ENCODE measurements at regions not wholly inside any gene's neighbourhood (a gene's known extent, or its start where the extent isn't known, plus 50 kb on each side); places are given as distances from the start of the nearest gene placed in this dataset.

GRCh38 chr5:4862500-4862899, 277.6 kb upstream of the ADAMTS16 start:
- FAIRE-seq = peak; percentile 99

GRCh38 chr5:4866131-4866659, 273.9 kb upstream of the ADAMTS16 start:
- FAIRE-seq = no peak

GRCh38 chr5:4866817-4867216, 273.3 kb upstream of the ADAMTS16 start:
- FAIRE-seq = no peak

- no peak for FAIRE-seq
These were observed 271.9 kb upstream of the ADAMTS16 start for GRCh38 chr5:4868140-4868735.

- FAIRE-seq = no peak
These were observed 266.5 kb upstream of the ADAMTS16 start for GRCh38 chr5:4873652-4874051.

GRCh38 chr5:4874097-4874496, 266.0 kb upstream of the ADAMTS16 start:
- FAIRE-seq = no peak

GRCh38 chr5:4875942-4876341, 264.2 kb upstream of the ADAMTS16 start:
- FAIRE-seq = no peak

GRCh38 chr5:4876804-4877203, 263.3 kb upstream of the ADAMTS16 start:
- FAIRE-seq = no peak

- no peak for FAIRE-seq
These were observed 262.6 kb upstream of the ADAMTS16 start for GRCh38 chr5:4877579-4877978.

GRCh38 chr5:4879075-4879474, 261.1 kb upstream of the ADAMTS16 start:
- FAIRE-seq = no peak

DNA sequence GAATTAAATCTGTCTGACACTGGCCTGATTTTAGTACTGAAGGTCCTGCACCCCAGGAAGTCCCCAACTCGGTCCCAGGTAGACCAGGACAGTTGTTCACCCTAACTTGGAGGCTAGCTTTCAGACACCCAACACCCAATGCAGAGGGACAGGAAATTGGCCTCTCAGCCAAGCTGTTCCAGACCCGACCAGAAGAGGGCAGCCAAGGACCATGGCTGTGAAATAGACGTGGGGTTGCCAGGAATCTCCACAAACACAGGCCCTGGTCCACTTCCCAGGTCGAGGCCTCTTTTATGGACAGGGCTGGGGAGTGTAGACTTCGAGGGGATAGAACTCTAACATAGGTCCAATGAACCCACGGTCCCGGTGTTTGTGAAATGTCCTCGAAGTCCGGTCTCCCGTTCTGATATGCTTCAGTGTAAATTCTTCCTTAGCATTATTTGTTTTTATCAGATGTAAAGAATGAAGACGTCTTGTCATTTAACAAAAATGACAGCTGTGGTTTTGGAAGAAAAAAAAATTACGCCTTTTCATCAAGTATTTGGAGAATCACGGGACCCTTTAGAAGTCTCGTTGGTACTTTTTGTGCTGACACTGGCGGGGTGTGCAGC, 260.3 kb upstream of the ADAMTS16 start:
- FAIRE-seq = peak; percentile 88

DNA sequence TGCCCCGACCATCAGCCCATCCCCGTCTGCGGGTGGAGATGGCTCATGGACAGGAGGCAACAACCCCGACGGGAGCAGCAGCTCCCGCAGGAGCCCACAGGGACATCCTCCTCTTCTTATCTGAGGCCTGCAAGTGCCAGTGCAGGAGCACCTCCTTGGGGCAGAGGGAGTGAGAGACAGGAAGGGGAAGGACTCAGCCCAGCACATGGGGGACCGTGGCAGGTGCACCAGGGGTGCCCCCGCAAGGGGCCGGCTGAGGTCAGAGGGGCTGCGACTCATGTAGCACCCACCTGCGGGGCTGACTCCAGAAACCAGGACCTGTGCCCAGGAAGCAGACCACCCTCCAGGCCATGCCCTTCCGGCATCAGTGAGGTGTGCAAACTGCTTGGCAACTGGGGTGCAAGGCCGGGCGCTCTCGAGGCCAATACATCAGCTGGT, 259.8 kb upstream of the ADAMTS16 start:
- FAIRE-seq = no peak

GRCh38 chr5:4881366-4882002, 258.6 kb upstream of the ADAMTS16 start:
- no peak for FAIRE-seq

- FAIRE-seq = no peak
These were observed 257.9 kb upstream of the ADAMTS16 start for GRCh38 chr5:4882186-4882585.

- no peak for FAIRE-seq
These were observed 256.8 kb upstream of the ADAMTS16 start for GRCh38 chr5:4883360-4883759.

- FAIRE-seq = no peak
These were observed 246.9 kb upstream of the ADAMTS16 start for GRCh38 chr5:4893063-4893744.

- no peak for FAIRE-seq
These were observed 243.8 kb upstream of the ADAMTS16 start for GRCh38 chr5:4896328-4896727.

DNA sequence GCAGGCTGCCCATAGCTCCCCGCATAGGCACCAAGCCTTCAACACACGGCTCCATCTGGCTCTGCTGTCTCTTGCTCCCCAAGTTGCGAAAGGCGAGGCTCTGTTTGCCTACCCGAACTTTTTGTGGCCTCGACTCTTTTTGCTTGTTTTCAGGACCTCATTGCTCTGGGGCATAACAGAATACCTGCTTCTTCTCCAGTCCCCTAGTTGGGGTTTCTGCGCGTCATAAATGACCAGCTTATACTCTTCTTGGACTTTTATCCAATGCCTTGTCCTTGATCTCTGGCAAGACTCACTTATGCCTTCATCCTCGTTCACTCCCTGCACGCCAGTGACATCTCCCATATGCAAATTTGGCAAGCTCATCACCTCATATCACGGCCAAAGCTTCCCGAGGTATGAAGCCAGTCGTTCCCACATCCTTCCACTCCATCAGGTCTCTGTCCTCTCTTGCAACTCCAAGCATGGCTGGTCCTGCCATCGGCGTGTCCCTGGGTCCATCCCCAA, 238.8 kb upstream of the ADAMTS16 start:
- FAIRE-seq = no peak

- no peak for FAIRE-seq
These were observed 238.2 kb upstream of the ADAMTS16 start for GRCh38 chr5:4901924-4902323.

- FAIRE-seq = no peak
These were observed 234.2 kb upstream of the ADAMTS16 start for GRCh38 chr5:4905674-4906520.

GRCh38 chr5:4906786-4907185, 233.3 kb upstream of the ADAMTS16 start:
- FAIRE-seq = no peak

DNA sequence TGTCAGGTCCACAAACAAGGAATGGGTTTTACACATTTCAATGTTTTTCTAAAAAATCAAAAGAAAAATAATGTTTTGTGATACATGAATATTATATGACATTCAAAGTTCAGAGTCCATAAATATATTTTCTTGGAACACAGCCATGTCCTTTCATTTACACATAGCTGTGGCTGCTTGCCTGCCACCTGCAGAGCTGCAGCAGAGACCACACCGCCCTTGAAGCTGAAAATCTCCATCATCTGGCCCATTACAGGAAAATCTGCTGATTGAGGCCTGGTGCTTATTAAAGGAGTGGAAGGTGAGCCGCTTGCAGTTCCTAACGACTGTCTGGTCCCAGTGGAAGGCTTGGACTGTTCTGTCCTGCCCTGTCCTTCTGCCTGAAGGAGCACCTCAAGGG, 232.6 kb upstream of the ADAMTS16 start:
- FAIRE-seq = no peak

All from islet of Langerhans (tissue), 1 donor.